ENCODE measurements at regions not wholly inside any gene's neighbourhood (a gene's known extent, or its start where the extent isn't known, plus 50 kb on each side); places are given as distances from the start of the nearest gene placed in this dataset.

GRCh38 chr22:48350456-48350855 lies 1477.2 kb downstream of the BRD1 start:
- WGBS, 4 donors: 53 to 62% (median 57%) methylated on average over 7 of the region's 7 CpGs
- intact Hi-C loops (cut with DNase I): no loop called here

GRCh38 chr22:48348855-48349254 lies 1478.8 kb downstream of the BRD1 start:
- Histone ChIP-seq H3K27ac (no peak overlapping the region), H3K4me1 (replicated peaks in 1 of 2) (no peaks in the 10 kb centered on the region), H3K27me3 (no peaks in the 10 kb centered on the region), H3K36me3 (replicated peaks in 1 of 2) (no peaks in the 10 kb centered on the region), H3K4me3 (no peak overlapping the region), H3K9me3 (replicated peaks in 1 of 3) (no peaks in the 10 kb centered on the region)
- intact Hi-C loops (cut with DNase I): no loop called here
- no peak for TF ChIP-seq CTCF (IDR thresholded peaks at IDR 0.05)
- TF ChIP-seq POLR2A (IDR thresholded peaks at IDR 0.05): no peak
- no peak for DNase-seq
- 75 to 91% (median 81%) methylated on average over 1 of the region's 1 CpG for WGBS, 4 donors

More at GRCh38 chr22:48350456-48350855, 1477.2 kb downstream of the BRD1 start:
- Histone ChIP-seq H3K4me3 (no peak overlapping the region), H3K27ac (no peak overlapping the region), H3K27me3 (no peaks in the 10 kb centered on the region), H3K36me3 (replicated peaks in 1 of 2) (no peaks in the 10 kb centered on the region), H3K9me3 (replicated peaks in 1 of 3) (no peaks in the 10 kb centered on the region), H3K4me1 (replicated peaks in 1 of 2) (no peaks in the 10 kb centered on the region)
- DNase-seq: no peak
- TF ChIP-seq CTCF (IDR thresholded peaks at IDR 0.05): no peak
- TF ChIP-seq POLR2A (IDR thresholded peaks at IDR 0.05): no peak

- H3K27me3 ChIP-seq: no peaks in the 10 kb centered on the region
- WGBS, 4 donors: 60 to 71% (median 65%) methylated on average over 9 of the region's 9 CpGs
Measured at GRCh38 chr22:48347311-48347710, 1480.4 kb downstream of the BRD1 start.

GRCh38 chr22:48346911-48347310 lies 1480.8 kb downstream of the BRD1 start:
- H3K36me3 ChIP-seq (replicated peaks in 1 of 2): no peaks in the 10 kb centered on the region
- no peak overlapping the region for H3K27ac ChIP-seq
- DNase-seq: no peak
- TF ChIP-seq POLR2A (IDR thresholded peaks at IDR 0.05) (no peak), CTCF (IDR thresholded peaks at IDR 0.05) (no peak)
- intact Hi-C loops (cut with DNase I): no loop called here
- no peaks in the 10 kb centered on the region for H3K27me3 ChIP-seq
- H3K4me3 ChIP-seq: no peak overlapping the region
- no peaks in the 10 kb centered on the region for H3K9me3 ChIP-seq (replicated peaks in 1 of 3)
- 67 to 84% (median 71%) methylated on average over 9 to 13 of the region's 13 CpGs for WGBS, 4 donors
- H3K4me1 ChIP-seq (replicated peaks in 1 of 2): no peaks in the 10 kb centered on the region

More at GRCh38 chr22:48347311-48347710, 1480.4 kb downstream of the BRD1 start:
- Histone ChIP-seq H3K27ac (no peak overlapping the region), H3K36me3 (replicated peaks in 1 of 2) (no peaks in the 10 kb centered on the region), H3K4me1 (replicated peaks in 1 of 2) (no peaks in the 10 kb centered on the region), H3K4me3 (no peak overlapping the region), H3K9me3 (replicated peaks in 1 of 3) (no peaks in the 10 kb centered on the region)
- intact Hi-C loops (cut with DNase I): no loop called here
- TF ChIP-seq CTCF (IDR thresholded peaks at IDR 0.05): no peak
- TF ChIP-seq POLR2A (IDR thresholded peaks at IDR 0.05): no peak
- DNase-seq: no peak

All from adrenal gland (tissue), 9 donors.